ENCODE measurements at regions not wholly inside any gene's neighbourhood (a gene's known extent, or its start where the extent isn't known, plus 50 kb on each side); places are given as distances from the start of the nearest gene placed in this dataset.

DNA sequence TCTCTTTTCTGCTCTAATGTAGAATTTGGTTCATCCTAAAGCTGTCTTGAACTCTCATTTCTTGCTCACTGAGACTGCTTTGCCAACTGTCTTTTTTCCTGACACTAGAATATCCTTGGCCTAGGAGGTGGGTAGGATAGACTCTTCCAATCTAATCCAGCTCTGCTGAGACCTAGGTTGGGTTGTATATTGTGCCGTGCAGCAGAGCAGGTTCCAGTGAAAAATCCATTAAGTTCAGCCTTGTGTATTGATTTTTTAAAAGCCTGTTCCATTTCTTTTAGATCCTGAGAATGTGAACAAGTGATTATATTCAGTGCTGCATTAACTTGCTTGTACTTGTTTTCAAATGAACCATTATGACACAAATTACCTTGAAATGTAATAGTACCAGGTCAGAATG, 539.6 kb downstream of the LRRC70 start:
- TF ChIP-seq, protein P1, sequence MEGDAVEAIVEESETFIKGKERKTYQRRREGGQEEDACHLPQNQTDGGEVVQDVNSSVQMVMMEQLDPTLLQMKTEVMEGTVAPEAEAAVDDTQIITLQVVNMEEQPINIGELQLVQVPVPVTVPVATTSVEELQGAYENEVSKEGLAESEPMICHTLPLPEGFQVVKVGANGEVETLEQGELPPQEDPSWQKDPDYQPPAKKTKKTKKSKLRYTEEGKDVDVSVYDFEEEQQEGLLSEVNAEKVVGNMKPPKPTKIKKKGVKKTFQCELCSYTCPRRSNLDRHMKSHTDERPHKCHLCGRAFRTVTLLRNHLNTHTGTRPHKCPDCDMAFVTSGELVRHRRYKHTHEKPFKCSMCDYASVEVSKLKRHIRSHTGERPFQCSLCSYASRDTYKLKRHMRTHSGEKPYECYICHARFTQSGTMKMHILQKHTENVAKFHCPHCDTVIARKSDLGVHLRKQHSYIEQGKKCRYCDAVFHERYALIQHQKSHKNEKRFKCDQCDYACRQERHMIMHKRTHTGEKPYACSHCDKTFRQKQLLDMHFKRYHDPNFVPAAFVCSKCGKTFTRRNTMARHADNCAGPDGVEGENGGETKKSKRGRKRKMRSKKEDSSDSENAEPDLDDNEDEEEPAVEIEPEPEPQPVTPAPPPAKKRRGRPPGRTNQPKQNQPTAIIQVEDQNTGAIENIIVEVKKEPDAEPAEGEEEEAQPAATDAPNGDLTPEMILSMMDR (IDR thresholded peaks at IDR 0.05; ENCODE audit: low read depth, low read length): no peak
- no peak for TF ChIP-seq POLR2A (IDR thresholded peaks at IDR 0.05; ENCODE audit: extremely low read depth, insufficient read length)
- TF ChIP-seq, protein P2, sequence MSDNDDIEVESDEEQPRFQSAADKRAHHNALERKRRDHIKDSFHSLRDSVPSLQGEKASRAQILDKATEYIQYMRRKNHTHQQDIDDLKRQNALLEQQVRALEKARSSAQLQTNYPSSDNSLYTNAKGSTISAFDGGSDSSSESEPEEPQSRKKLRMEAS (IDR thresholded peaks at IDR 0.05; ENCODE audit: low read depth, low read length): no peak
